PC-9 (cell line): ENCODE measurements at regions not wholly inside any gene's neighbourhood (a gene's known extent, or its start where the extent isn't known, plus 50 kb on each side); places are given as distances from the start of the nearest gene placed in this dataset.
"Not testable (repeated sequence)": the region's sequence is repeated elsewhere in the genome, so short reads cannot be mapped to it uniquely, and the experiment has no call there.

Experiments used
- BruUV-seq: library from RNA; stranded (reverse); fragments of 400-500 nt; replicated peaks from 2 replicates; lab custom pipeline; 2021; lab: Mats Ljungman, UMichigan
- CTCF ChIA-PET: fragments of 300-600 bp; sonication (Branson Sonifier 250); formaldehyde crosslinking; loops from one replicate; lab custom pipeline; 2022; ENCODE audit warnings: antibody characterized with exemption; lab: Charles Lee
- POLR2A ChIA-PET: fragments of 300-600 bp; sonication (Branson Sonifier 250); formaldehyde crosslinking; loops from one replicate; lab custom pipeline; 2022; ENCODE audit warnings: antibody characterized with exemption; ENCODE audit not compliant: unreplicated experiment; lab: Charles Lee
- DNase-seq, 2 experiments: peaks; one replicate each; pipeline versions ENCODE4 v3.0.0 to v3.0.0-alpha.2; 2015 to 2022; ENCODE audit warnings: mixed read lengths in 1 of 2
- H2AFZ ChIP-seq: fragments of 200-600 bp; sonication (generic); 2 replicates; pipeline ENCODE4 v1.8.1; 2017; ENCODE audit warnings: antibody characterized with exemption
- H3F3A ChIP-seq: fragments of 200-600 bp; sonication (generic); 2 replicates; pipeline ENCODE4 v1.8.1; 2017; ENCODE audit warnings: antibody characterized with exemption, mild to moderate bottlenecking, low read depth; ENCODE audit not compliant: insufficient read depth
- H3K27ac ChIP-seq: fragments of 200-600 bp; sonication (generic); 2 replicates; pipeline ENCODE4 v1.6.1; 2016; ENCODE audit warnings: mixed run types
- H3K27me3 ChIP-seq: fragments of 200-600 bp; sonication (generic); 2 replicates; pipeline ENCODE4 v1.6.1; 2016; ENCODE audit warnings: low read depth, mixed run types; ENCODE audit not compliant: insufficient read depth
- H3K36me3 ChIP-seq: fragments of 200-600 bp; sonication (generic); 2 replicates; pipeline ENCODE4 v1.6.1; 2016; ENCODE audit warnings: low read depth, mixed run types
- H3K4me1 ChIP-seq: fragments of 200-600 bp; sonication (generic); replicated peaks from 2 replicates; pipeline ENCODE4 v1.6.1; 2016; ENCODE audit warnings: mixed run types; ENCODE audit not compliant: insufficient read depth
- H3K4me2 ChIP-seq: fragments of 200-600 bp; sonication (generic); 2 replicates; pipeline ENCODE4 v1.6.1; 2017; ENCODE audit warnings: mixed run types
- H3K4me3 ChIP-seq: fragments of 200-600 bp; sonication (generic); 2 replicates; pipeline ENCODE4 v1.6.1; 2016; ENCODE audit warnings: mixed run types
- H3K79me2 ChIP-seq: fragments of 200-600 bp; sonication (generic); 2 replicates; pipeline ENCODE4 v1.6.1; 2017; ENCODE audit warnings: low read depth, mixed run types
- H3K9me2 ChIP-seq: fragments of 200-600 bp; sonication (generic); 2 replicates; pipeline ENCODE4 v1.8.1; 2017; ENCODE audit warnings: mild to moderate bottlenecking; ENCODE audit not compliant: insufficient read depth
- H3K9me3 ChIP-seq: fragments of 200-600 bp; sonication (generic); 2 replicates; pipeline ENCODE4 v1.8.1; 2016; ENCODE audit warnings: low read depth; ENCODE audit not compliant: insufficient read depth
- H4K20me1 ChIP-seq: fragments of 200-600 bp; sonication (generic); 2 replicates; pipeline ENCODE4 v1.8.1; 2017; ENCODE audit not compliant: insufficient read depth
- EZH2 ChIP-seq: fragments of 200-600 bp; sonication (generic); IDR thresholded peaks from 2 replicates; pipeline ENCODE4 v1.8.0; 2017; ENCODE audit warnings: antibody characterized with exemption, low read depth
- intact Hi-C: fragments of 100-400 bp; cut with micrococcal nuclease; formaldehyde crosslinking; loops from one replicate; pipeline ENCODE4 v1.10.0; 2022; ENCODE audit not compliant: unreplicated experiment
- TF ChIP-seq, protein P1 (sequence below): fragments of 200-600 bp; sonication (generic); conservative IDR thresholded peaks from 2 replicates; pipeline ENCODE4 v1.6.1; 2017; ENCODE audit warnings: mixed run types, antibody characterized with exemption, mild to moderate bottlenecking, moderate library complexity

DNA sequence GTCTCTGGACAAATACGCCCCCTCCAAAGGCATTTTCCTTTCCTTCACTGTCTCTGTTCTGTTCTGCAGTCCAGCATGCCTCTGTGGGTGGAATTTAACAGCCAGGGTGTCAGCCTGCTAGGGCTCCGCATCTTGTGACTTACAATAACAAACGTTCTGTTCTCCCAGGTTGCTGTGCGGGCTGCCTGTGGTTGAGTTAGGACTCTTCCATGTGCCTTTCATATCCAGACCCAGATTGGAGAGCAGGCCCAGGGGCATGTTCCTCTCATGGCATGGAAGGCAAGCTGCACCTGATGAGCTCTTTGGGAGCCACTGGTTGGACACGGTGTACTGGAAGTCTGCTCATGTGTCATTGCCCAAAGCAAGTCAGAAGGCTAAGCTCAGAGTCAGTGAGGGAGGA, 742.8 kb upstream of the TPTE start:
- H3K9me2 ChIP-seq, H3K79me2 ChIP-seq, intact Hi-C loops, H3K36me3 ChIP-seq, DNase-seq, BruUV-seq, H3F3A ChIP-seq, H3K4me1 ChIP-seq, H2AFZ ChIP-seq, POLR2A ChIA-PET, H3K4me2 ChIP-seq, H4K20me1 ChIP-seq, H3K9me3 ChIP-seq, H3K4me3 ChIP-seq, H3K27ac ChIP-seq, CTCF ChIA-PET: not testable (repeated sequence)
- H3K27me3 ChIP-seq = peaks cover 36% of the 10 kb centered on the region

DNA sequence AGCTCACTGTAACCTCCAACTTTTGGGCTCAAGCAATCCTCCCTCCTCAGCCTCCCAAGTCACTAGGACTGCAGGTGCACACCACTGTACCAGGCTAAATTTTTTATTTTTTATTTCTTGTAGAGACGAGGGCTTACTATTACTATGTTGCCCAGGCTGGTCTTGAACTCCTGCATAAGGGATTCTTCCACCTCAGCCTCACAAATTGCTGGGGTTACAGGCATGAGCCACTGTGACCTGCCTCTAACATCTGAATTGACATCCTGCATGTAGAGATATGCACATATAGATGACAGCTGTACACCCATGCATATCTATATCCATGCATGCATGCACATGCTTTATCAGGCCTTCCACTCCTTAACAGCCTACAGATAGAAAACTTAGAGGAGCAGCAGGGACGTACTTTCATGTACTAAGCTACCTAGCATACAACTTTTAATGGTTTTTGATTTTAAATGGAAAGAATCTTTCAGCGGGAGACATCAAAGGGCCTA, 740.9 kb upstream of the TPTE start:
- H3K4me2 ChIP-seq = no peak overlapping the region
- no peak overlapping the region for H3K27ac ChIP-seq
- no peaks in the 10 kb centered on the region for H3K9me3 ChIP-seq
- H3K79me2 ChIP-seq = no peaks in the 10 kb centered on the region
- BruUV-seq = no TSS peak
- TF ChIP-seq, protein P1, sequence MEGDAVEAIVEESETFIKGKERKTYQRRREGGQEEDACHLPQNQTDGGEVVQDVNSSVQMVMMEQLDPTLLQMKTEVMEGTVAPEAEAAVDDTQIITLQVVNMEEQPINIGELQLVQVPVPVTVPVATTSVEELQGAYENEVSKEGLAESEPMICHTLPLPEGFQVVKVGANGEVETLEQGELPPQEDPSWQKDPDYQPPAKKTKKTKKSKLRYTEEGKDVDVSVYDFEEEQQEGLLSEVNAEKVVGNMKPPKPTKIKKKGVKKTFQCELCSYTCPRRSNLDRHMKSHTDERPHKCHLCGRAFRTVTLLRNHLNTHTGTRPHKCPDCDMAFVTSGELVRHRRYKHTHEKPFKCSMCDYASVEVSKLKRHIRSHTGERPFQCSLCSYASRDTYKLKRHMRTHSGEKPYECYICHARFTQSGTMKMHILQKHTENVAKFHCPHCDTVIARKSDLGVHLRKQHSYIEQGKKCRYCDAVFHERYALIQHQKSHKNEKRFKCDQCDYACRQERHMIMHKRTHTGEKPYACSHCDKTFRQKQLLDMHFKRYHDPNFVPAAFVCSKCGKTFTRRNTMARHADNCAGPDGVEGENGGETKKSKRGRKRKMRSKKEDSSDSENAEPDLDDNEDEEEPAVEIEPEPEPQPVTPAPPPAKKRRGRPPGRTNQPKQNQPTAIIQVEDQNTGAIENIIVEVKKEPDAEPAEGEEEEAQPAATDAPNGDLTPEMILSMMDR = no peak
- TF ChIP-seq EZH2 = no peak
- POLR2A ChIA-PET = no interaction called here
- H3K36me3 ChIP-seq = no peaks in the 10 kb centered on the region
- DNase-seq = no peak
- no peaks in the 10 kb centered on the region for H3K9me2 ChIP-seq
- intact Hi-C loops = no loop called here
- H3K4me1 ChIP-seq = no peaks in the 10 kb centered on the region
- CTCF ChIA-PET = no interaction called here
- no peak overlapping the region for H2AFZ ChIP-seq
- no peaks in the 10 kb centered on the region for H3F3A ChIP-seq
- H3K27me3 ChIP-seq = peaks cover 18% of the 10 kb centered on the region
- H4K20me1 ChIP-seq = no peaks in the 10 kb centered on the region
- H3K4me3 ChIP-seq = no peak overlapping the region

- H3K36me3 ChIP-seq, H3K4me3 ChIP-seq, POLR2A ChIA-PET, intact Hi-C loops, H3K4me2 ChIP-seq, H3F3A ChIP-seq, BruUV-seq, H2AFZ ChIP-seq, H3K4me1 ChIP-seq, H4K20me1 ChIP-seq, CTCF ChIA-PET, H3K79me2 ChIP-seq, H3K9me3 ChIP-seq, H3K27me3 ChIP-seq, DNase-seq, H3K27ac ChIP-seq, H3K9me2 ChIP-seq: not testable (repeated sequence)
Measured at GRCh38 chr21:9783587-9783986, 737.8 kb upstream of the TPTE start.

- BruUV-seq, H3K4me2 ChIP-seq, H3K36me3 ChIP-seq, DNase-seq, POLR2A ChIA-PET, H4K20me1 ChIP-seq, H3K4me1 ChIP-seq, H3K27ac ChIP-seq, intact Hi-C loops, H3K9me2 ChIP-seq, H3K79me2 ChIP-seq, CTCF ChIA-PET, H2AFZ ChIP-seq, H3F3A ChIP-seq, H3K9me3 ChIP-seq, H3K4me3 ChIP-seq: not testable (repeated sequence)
- H3K27me3 ChIP-seq = peaks cover 12% of the 10 kb centered on the region
Measured at GRCh38 chr21:9784201-9784600, 737.2 kb upstream of the TPTE start.

DNA sequence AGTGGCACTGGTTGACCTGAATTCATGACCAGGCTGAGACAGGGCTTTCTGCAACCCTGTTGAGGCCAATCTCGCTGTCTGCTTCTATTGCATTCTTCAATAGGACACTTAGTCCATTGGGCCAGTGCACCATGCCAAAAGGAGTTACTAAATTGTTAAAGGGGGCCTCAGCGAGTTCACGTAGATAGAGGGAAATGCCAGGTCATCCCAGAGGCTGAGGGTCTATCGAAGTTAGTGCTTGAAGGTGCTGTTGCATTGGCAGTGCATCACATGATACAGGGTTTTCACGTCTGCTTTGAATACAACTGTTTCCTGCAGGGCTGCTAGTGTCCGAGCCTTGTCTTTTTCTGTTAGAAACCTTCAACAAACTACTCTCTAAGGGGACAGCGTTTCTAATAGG, 735.3 kb upstream of the TPTE start:
- H3K9me3 ChIP-seq, BruUV-seq, H3K9me2 ChIP-seq, H3K4me1 ChIP-seq, H3K4me2 ChIP-seq, H4K20me1 ChIP-seq, H3K4me3 ChIP-seq, intact Hi-C loops, CTCF ChIA-PET, H3K79me2 ChIP-seq, H3F3A ChIP-seq, H3K27ac ChIP-seq, DNase-seq, H3K36me3 ChIP-seq, H2AFZ ChIP-seq, POLR2A ChIA-PET: not testable (repeated sequence)
- H3K27me3 ChIP-seq = peaks cover 25% of the 10 kb centered on the region

DNA sequence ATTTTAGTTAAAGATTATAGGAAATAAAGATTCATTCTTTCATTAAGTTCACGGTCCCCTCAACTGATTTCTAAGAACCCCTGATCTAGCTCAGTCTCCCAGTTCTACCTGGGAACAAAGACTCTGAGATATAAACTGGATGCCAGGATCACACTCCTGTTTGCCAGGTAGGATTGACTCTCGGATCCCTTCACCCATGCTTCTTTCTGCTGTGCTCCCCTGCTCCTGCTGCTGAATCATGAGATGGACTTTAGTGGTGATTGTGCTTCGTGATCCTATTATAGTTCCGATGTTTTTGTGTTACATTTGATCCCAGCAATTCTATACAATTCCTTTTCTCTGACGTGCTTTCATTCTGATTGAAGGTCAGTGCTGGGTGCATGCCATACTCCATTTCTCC, 733.1 kb upstream of the TPTE start:
- H3K9me3 ChIP-seq, H3K9me2 ChIP-seq, H3K27ac ChIP-seq, H3F3A ChIP-seq, H4K20me1 ChIP-seq, BruUV-seq, H3K36me3 ChIP-seq, H3K4me1 ChIP-seq, CTCF ChIA-PET, H3K4me3 ChIP-seq, H3K4me2 ChIP-seq, intact Hi-C loops, H3K79me2 ChIP-seq, H2AFZ ChIP-seq, DNase-seq, POLR2A ChIA-PET: not testable (repeated sequence)
- H3K27me3 ChIP-seq = peaks cover 25% of the 10 kb centered on the region

DNA sequence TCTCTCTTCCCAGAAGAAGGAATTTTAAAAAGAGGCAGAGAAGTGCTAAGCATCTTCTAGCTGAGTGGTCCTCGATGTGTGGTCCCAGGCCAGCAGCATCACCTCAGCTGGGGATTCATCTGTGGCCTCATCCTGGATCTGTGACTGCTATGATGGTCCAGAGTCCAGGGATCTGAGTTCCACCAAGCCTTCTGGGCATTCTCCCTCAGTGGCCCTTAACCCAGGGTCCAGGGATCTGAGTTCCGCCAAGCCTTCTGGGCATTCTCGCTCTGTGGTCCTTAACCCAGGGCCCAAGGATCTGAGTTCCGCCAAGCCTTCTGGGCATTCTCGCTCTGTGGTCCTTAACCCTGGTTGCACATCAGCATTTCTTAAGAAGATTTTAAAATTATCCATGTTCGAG, 731.0 kb upstream of the TPTE start:
- H3K9me2 ChIP-seq, H3F3A ChIP-seq, CTCF ChIA-PET, DNase-seq, POLR2A ChIA-PET, BruUV-seq, intact Hi-C loops, H3K9me3 ChIP-seq, H3K4me2 ChIP-seq, H3K4me1 ChIP-seq, H3K79me2 ChIP-seq, H2AFZ ChIP-seq, H3K36me3 ChIP-seq, H3K27ac ChIP-seq, H3K4me3 ChIP-seq, H4K20me1 ChIP-seq: not testable (repeated sequence)
- peaks cover 29% of the 10 kb centered on the region for H3K27me3 ChIP-seq
